A673 (cell line): ENCODE measurements at regions not wholly inside any gene's neighbourhood (a gene's known extent, or its start where the extent isn't known, plus 50 kb on each side); places are given as distances from the start of the nearest gene placed in this dataset.

Experiments used
- BruUV-seq: library from RNA; stranded (reverse); fragments of 400-500 nt; replicated peaks from 2 replicates; lab custom pipeline; 2021; lab: Mats Ljungman, UMichigan
- CTCF ChIA-PET: fragments of 300-600 bp; sonication (Branson Sonifier 250); formaldehyde crosslinking; loops from one replicate; lab custom pipeline; 2022; ENCODE audit warnings: antibody characterized with exemption; lab: Charles Lee
- POLR2A ChIA-PET: fragments of 300-600 bp; sonication (Branson Sonifier 250); formaldehyde crosslinking; loops from one replicate; lab custom pipeline; 2022; ENCODE audit warnings: antibody characterized with exemption; ENCODE audit not compliant: low non-redundant PET; lab: Charles Lee
- DNase-seq: peaks from one replicate; pipeline ENCODE4 v3.0.0-alpha.2; 2015; ENCODE audit warnings: low spot score
- H3K27ac ChIP-seq: fragments of 200-600 bp; sonication (generic); 2 replicates; pipeline ENCODE4 v1.5.1; 2016; ENCODE audit warnings: mixed run types, low read depth, mild to moderate bottlenecking, mixed read lengths, antibody characterized with exemption, low read length; ENCODE audit not compliant: poor library complexity, severe bottlenecking
- H3K27me3 ChIP-seq: fragments of 200-600 bp; sonication (generic); replicated peaks from 2 replicates; pipeline ENCODE4 v1.6.1; 2017; ENCODE audit warnings: mixed run types, low read depth, mild to moderate bottlenecking, mixed read lengths, antibody characterized with exemption, low read length; ENCODE audit not compliant: insufficient read depth, poor library complexity
- H3K36me3 ChIP-seq: fragments of 200-600 bp; sonication (generic); 2 replicates; pipeline ENCODE4 v1.6.1; 2016; ENCODE audit warnings: mixed run types, mild to moderate bottlenecking, mixed read lengths, antibody characterized with exemption, low read length; ENCODE audit not compliant: insufficient read depth, poor library complexity, severe bottlenecking
- H3K4me1 ChIP-seq: fragments of 200-600 bp; sonication (generic); 2 replicates; pipeline ENCODE4 v1.6.1; 2017; ENCODE audit warnings: mixed run types, mild to moderate bottlenecking, mixed read lengths, antibody characterized with exemption, low read length; ENCODE audit not compliant: insufficient read depth, poor library complexity, severe bottlenecking
- H3K4me3 ChIP-seq: fragments of 200-600 bp; sonication (generic); 2 replicates; pipeline ENCODE4 v1.5.1; 2016; ENCODE audit warnings: low read depth, mixed run types, mild to moderate bottlenecking, mixed read lengths, low read length; ENCODE audit not compliant: poor library complexity, severe bottlenecking
- H3K9me3 ChIP-seq: fragments of 200-600 bp; sonication (generic); 2 replicates; pipeline ENCODE4 v1.6.1; 2016; ENCODE audit warnings: mixed run types, low read depth, mild to moderate bottlenecking, mixed read lengths, antibody characterized with exemption, low read length; ENCODE audit not compliant: poor library complexity, severe bottlenecking
- CTCF ChIP-seq: fragments of 300-800, 200-600 bp; sonication (generic); conservative IDR thresholded peaks from 2 replicates; pipeline ENCODE4 v1.5.1; 2017; ENCODE audit warnings: low read depth, mild to moderate bottlenecking, antibody characterized with exemption, low read length, moderate library complexity, mixed read lengths
- EZH2 ChIP-seq: fragments of 200-600 bp; sonication (generic); IDR thresholded peaks from 2 replicates; pipeline ENCODE4 v1.6.1; 2017; ENCODE audit warnings: borderline replicate concordance, low read depth, mild to moderate bottlenecking, mixed read lengths, antibody characterized with exemption, low read length; ENCODE audit not compliant: poor library complexity, severe bottlenecking
- intact Hi-C: fragments of 100-400 bp; cut with micrococcal nuclease; formaldehyde crosslinking; loops from one replicate; pipeline ENCODE4 v1.10.0; 2022; ENCODE audit not compliant: unreplicated experiment

DNA sequence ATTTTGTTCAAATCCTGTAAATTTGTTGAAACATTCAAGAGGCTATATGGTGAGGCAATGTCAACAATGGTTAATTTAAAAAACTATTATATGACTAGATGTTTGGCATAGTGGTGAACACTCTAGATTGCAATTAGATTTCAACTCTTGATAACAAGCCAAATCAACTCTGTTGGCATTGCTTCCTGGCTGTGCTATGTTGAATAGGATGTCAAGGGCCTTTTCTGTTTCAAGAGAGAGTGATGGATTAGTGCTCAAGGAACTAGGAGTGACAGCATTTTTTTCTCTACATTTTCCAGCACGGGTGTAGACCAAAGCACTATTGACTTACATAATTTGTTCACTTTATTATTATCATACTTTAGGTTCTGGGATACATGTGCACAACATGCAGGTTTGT lies 172.4 kb upstream of the KCNH7 start:
- BruUV-seq: no TSS peak
- POLR2A ChIA-PET: no interaction called here
- intact Hi-C loops: no loop called here
- Histone ChIP-seq H3K9me3 (no peaks in the 10 kb centered on the region), H3K4me3 (no peak overlapping the region), H3K4me1 (no peaks in the 10 kb centered on the region), H3K36me3 (no peaks in the 10 kb centered on the region), H3K27me3 (no peaks in the 10 kb centered on the region), H3K27ac (no peak overlapping the region)
- TF ChIP-seq EZH2 (no peak), CTCF (no peak)
- no peak for DNase-seq
- CTCF ChIA-PET: no interaction called here

- no peak for TF ChIP-seq CTCF
- no peak for TF ChIP-seq EZH2
- ChIA-PET POLR2A (no interaction called here), CTCF (no interaction called here)
- Histone ChIP-seq H3K4me1 (no peaks in the 10 kb centered on the region), H3K9me3 (no peaks in the 10 kb centered on the region), H3K36me3 (no peaks in the 10 kb centered on the region), H3K27me3 (no peaks in the 10 kb centered on the region), H3K27ac (no peak overlapping the region), H3K4me3 (no peak overlapping the region)
- DNase-seq: no peak
- intact Hi-C loops: no loop called here
- no TSS peak for BruUV-seq
These were observed 170.1 kb upstream of the KCNH7 start for GRCh38 chr2:163008642-163009041.

GRCh38 chr2:162994718-162995117 lies 156.2 kb upstream of the KCNH7 start:
- no peaks in the 10 kb centered on the region for H3K9me3 ChIP-seq
- H3K4me1 ChIP-seq: no peaks in the 10 kb centered on the region
- H3K27ac ChIP-seq: no peak overlapping the region
- H3K4me3 ChIP-seq: no peak overlapping the region
- no peak for DNase-seq
- POLR2A ChIA-PET: no interaction called here
- no peak for TF ChIP-seq CTCF
- TF ChIP-seq EZH2: no peak
- H3K36me3 ChIP-seq: no peaks in the 10 kb centered on the region
- CTCF ChIA-PET: no interaction called here
- H3K27me3 ChIP-seq: no peaks in the 10 kb centered on the region
- intact Hi-C loops: no loop called here
- BruUV-seq: no TSS peak
